DND-41 (cell line): ENCODE measurements at regions not wholly inside any gene's neighbourhood (a gene's known extent, or its start where the extent isn't known, plus 50 kb on each side); places are given as distances from the start of the nearest gene placed in this dataset.
"Not testable (repeated sequence)": the region's sequence is repeated elsewhere in the genome, so short reads cannot be mapped to it uniquely, and the experiment has no call there.

ENCODE experiments used
- EZH2 ChIP-seq: IDR thresholded peaks from 3 replicates; pipeline ENCODE4 v1.6.1; 2012; ENCODE audit warnings: borderline replicate concordance, low read depth, mild to moderate bottlenecking, moderate library complexity, low read length, inconsistent platforms; ENCODE audit not compliant: severe bottlenecking
- TF ChIP-seq, protein P1 (sequence below): IDR thresholded peaks from 2 replicates; pipeline ENCODE4 v1.5.1; 2012; ENCODE audit warnings: borderline replicate concordance, low read length, moderate library complexity, mild to moderate bottlenecking; ENCODE audit not compliant: poor library complexity, severe bottlenecking; ENCODE audit errors: extremely low read depth

DNA sequence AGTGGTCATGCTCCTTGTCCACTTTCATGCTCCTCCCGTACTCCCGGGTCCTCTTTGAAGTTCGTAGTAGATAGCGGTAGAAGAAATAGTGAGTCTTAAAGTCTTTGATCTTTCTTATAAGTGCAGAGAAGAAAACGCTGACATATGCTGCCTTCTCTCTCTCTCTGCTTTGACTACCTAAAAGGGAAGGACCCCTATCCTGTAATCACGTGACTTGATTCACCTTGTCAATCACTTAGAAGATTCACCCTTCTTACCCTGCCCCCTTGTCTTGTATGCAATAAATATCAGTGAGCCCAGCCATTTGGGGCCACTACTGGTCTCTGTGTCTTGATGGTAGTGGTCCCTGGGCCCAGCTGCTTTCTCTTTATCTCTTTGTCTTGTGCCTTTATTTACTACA is 158.5 kb upstream of the VWC2 start:
- TF ChIP-seq, protein P1, sequence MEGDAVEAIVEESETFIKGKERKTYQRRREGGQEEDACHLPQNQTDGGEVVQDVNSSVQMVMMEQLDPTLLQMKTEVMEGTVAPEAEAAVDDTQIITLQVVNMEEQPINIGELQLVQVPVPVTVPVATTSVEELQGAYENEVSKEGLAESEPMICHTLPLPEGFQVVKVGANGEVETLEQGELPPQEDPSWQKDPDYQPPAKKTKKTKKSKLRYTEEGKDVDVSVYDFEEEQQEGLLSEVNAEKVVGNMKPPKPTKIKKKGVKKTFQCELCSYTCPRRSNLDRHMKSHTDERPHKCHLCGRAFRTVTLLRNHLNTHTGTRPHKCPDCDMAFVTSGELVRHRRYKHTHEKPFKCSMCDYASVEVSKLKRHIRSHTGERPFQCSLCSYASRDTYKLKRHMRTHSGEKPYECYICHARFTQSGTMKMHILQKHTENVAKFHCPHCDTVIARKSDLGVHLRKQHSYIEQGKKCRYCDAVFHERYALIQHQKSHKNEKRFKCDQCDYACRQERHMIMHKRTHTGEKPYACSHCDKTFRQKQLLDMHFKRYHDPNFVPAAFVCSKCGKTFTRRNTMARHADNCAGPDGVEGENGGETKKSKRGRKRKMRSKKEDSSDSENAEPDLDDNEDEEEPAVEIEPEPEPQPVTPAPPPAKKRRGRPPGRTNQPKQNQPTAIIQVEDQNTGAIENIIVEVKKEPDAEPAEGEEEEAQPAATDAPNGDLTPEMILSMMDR: not testable (repeated sequence)
- not testable (repeated sequence) for TF ChIP-seq EZH2
